AG09319 (cell line): ENCODE measurements at regions not wholly inside any gene's neighbourhood (a gene's known extent, or its start where the extent isn't known, plus 50 kb on each side); places are given as distances from the start of the nearest gene placed in this dataset.

Experiments
- DNase-seq: peaks from one replicate; pipeline ENCODE4 v3.0.0-alpha.2; 2010; ENCODE audit warnings: low read depth; ENCODE audit errors: extremely low read depth
- CTCF ChIP-seq: IDR thresholded peaks from 2 replicates; pipeline ENCODE4 v1.5.1; 2011; ENCODE audit warnings: low read depth, mild to moderate bottlenecking, inconsistent platforms, low read length, moderate library complexity

GRCh38 chr14:80146941-80147340, 64.4 kb downstream of the DIO2 start:
- TF ChIP-seq CTCF, result no peak

GRCh38 chr14:80136358-80136757, 74.9 kb downstream of the DIO2 start:
- no peak for DNase-seq
- TF ChIP-seq CTCF, result no peak

More at GRCh38 chr14:80146941-80147340, 64.4 kb downstream of the DIO2 start:
- no peak for DNase-seq

- DNase-seq, result no peak
- TF ChIP-seq CTCF, result no peak
Observed at GRCh38 chr14:80135305-80136088, 75.8 kb downstream of the DIO2 start.

- DNase-seq, result no peak
- no peak for TF ChIP-seq CTCF
Observed at GRCh38 chr14:80134321-80134720, 77.0 kb downstream of the DIO2 start.

- DNase-seq, result no peak
- no peak for TF ChIP-seq CTCF
Observed at GRCh38 chr14:80133457-80133856, 77.8 kb downstream of the DIO2 start.

- TF ChIP-seq CTCF, result no peak
Observed at GRCh38 chr14:80127466-80127865, 83.8 kb downstream of the DIO2 start.

GRCh38 chr14:80124794-80125193, 86.5 kb downstream of the DIO2 start:
- DNase-seq, result no peak
- TF ChIP-seq CTCF, result no peak

More at GRCh38 chr14:80127466-80127865, 83.8 kb downstream of the DIO2 start:
- no peak for DNase-seq
